Mucosa of descending colon (tissue), 3 donors: ENCODE measurements at regions not wholly inside any gene's neighbourhood (a gene's known extent, or its start where the extent isn't known, plus 50 kb on each side); places are given as distances from the start of the nearest gene placed in this dataset.

ENCODE experiments used
- ATAC-seq: fragments of 200-7000 bp; cut with Tn5 transposase; one replicate; pipeline ENCODE4 v1.9.1; 2020; ENCODE audit warnings: mild to moderate bottlenecking, moderate library complexity
- DNase-seq, 3 donors: peaks; one replicate each; pipeline ENCODE4 v3.0.0-alpha.2; 2020
- H3K36me3 ChIP-seq: fragments of 200-600 bp; one replicate; pipeline ENCODE4 v1.8.0; 2021; ENCODE audit warnings: low read depth, mild to moderate bottlenecking
- H3K4me1 ChIP-seq: fragments of 200-600 bp; one replicate; pipeline ENCODE4 v1.8.0; 2021; ENCODE audit warnings: low read depth, mild to moderate bottlenecking
- H3K4me3 ChIP-seq: fragments of 200-600 bp; one replicate; pipeline ENCODE4 v1.8.0; 2021; ENCODE audit warnings: mild to moderate bottlenecking
- H3K9me3 ChIP-seq: fragments of 200-600 bp; one replicate; pipeline ENCODE4 v1.8.0; 2021; ENCODE audit warnings: mild to moderate bottlenecking
- intact Hi-C, 2 donors: fragments of 100-400 bp; cut with DNase I in 1 of 2; cut with micrococcal nuclease in 1 of 2; formaldehyde crosslinking; loops; one replicate each; pipeline versions ENCODE4 v1.11.0 to v1.11.1; 2022; cut with DNase I, micrococcal nuclease
- TF ChIP-seq, protein P1 (sequence below): fragments of 200-600 bp; IDR thresholded peaks from one replicate; pipeline ENCODE4 v1.8.0; 2022; ENCODE audit warnings: antibody characterized with exemption, mild to moderate bottlenecking
- donor health status: DM: no; HTN: no; CAD: no; lungs with moderate emphysema.
- donor health status: DM: no; HTN: no; CAD: no.
- donor health status: DM: no; HTN: yes; CAD: no.

DNA sequence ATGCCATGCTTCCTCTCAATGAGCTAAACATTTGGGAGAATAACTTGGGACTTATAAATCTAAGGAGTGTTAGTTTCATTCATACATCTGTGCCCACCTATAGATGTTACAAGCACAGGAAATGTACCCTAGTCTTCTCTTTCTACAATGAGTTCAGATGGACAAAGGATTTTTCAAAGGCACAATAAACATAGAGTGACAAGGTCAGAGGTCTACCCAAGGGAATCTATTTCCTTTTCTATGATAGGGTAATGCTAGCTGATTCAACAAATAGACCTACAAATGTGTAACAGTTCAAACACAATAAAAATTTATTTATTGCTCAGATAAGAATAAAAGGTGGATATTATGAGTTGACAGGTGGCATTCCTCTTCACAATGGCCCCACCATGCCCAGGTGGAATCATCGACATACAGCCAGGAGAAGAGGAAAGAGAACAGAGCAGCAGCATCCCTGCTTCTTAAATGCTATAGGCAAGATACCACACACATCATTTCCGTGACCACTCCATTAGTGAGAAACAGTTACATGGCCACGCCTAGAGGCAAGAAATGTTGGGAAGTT lies 421.8 kb downstream of the HNRNPD start:
- no peak for DNase-seq
- TF ChIP-seq, protein P1, sequence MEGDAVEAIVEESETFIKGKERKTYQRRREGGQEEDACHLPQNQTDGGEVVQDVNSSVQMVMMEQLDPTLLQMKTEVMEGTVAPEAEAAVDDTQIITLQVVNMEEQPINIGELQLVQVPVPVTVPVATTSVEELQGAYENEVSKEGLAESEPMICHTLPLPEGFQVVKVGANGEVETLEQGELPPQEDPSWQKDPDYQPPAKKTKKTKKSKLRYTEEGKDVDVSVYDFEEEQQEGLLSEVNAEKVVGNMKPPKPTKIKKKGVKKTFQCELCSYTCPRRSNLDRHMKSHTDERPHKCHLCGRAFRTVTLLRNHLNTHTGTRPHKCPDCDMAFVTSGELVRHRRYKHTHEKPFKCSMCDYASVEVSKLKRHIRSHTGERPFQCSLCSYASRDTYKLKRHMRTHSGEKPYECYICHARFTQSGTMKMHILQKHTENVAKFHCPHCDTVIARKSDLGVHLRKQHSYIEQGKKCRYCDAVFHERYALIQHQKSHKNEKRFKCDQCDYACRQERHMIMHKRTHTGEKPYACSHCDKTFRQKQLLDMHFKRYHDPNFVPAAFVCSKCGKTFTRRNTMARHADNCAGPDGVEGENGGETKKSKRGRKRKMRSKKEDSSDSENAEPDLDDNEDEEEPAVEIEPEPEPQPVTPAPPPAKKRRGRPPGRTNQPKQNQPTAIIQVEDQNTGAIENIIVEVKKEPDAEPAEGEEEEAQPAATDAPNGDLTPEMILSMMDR = no peak
- intact Hi-C loops = no loop called here
- Histone ChIP-seq H3K4me1 (no peaks in the 10 kb centered on the region), H3K9me3 (no peaks in the 10 kb centered on the region), H3K36me3 (no peaks in the 10 kb centered on the region), H3K4me3 (no peak overlapping the region)
- no peak for ATAC-seq

DNA sequence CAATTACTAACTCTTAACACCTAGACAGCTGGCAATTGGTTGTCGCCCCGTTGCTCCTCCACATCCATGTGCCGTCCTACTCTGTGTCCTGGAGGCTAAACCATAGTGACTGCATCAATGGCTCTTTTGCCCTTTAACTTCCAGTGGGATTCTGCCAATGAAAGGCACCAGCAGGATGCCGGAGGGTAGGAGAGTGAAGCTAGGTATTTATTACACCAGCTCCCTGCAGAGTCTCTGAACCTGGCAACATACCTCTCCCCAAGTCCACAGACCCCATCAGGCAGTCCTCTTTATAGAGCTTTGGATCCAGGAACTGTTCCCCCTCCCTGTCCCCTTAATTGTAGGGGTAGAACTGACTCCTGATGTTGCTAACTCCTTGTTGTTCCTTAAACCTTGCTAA lies 426.8 kb downstream of the HNRNPD start:
- DNase-seq (no peak), ATAC-seq (no peak)
- H3K4me1 ChIP-seq = no peaks in the 10 kb centered on the region
- TF ChIP-seq, protein P1 = no peak
- H3K9me3 ChIP-seq = no peaks in the 10 kb centered on the region
- H3K36me3 ChIP-seq = no peaks in the 10 kb centered on the region
- intact Hi-C loops = no loop called here
- no peak overlapping the region for H3K4me3 ChIP-seq

DNA sequence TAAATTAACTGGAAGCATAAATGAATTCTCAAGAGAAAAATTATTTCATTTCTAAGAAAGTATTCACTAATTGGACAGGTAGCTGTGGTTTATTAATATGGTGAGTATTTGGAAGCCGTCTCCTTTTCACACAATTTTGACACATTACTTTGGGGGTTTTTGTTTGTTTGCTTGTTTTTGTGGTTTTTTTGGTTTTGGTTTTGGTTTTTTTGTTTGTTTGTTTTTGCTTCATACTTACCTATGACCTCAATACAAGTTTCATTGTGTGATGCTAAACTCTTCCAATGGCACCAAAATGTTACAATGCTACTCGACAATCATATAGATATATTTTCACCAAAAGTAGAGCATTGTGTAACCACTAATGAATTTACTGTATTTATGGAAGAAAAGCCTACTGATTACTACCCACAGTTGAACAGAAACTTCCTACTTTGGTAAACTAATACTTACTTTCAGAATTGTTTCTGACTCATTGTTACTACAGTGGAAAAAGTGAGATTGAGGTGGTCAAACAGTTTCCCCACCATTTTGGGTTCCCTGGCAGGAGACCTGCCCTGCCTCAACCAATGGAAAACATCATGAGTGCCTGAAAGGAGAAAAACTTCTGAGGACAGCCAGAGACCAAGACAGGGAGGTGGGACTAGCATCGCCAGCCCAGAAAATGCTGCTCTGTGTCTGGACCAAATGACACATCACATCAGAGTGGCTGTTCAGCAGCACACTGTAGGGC lies 443.1 kb downstream of the HNRNPD start:
- intact Hi-C loops = no loop called here
- Histone ChIP-seq H3K36me3 (no peaks in the 10 kb centered on the region), H3K4me3 (no peak overlapping the region), H3K4me1 (no peaks in the 10 kb centered on the region), H3K9me3 (no peaks in the 10 kb centered on the region)
- TF ChIP-seq, protein P1 = no peak
- ATAC-seq (no peak), DNase-seq (no peak)

DNA sequence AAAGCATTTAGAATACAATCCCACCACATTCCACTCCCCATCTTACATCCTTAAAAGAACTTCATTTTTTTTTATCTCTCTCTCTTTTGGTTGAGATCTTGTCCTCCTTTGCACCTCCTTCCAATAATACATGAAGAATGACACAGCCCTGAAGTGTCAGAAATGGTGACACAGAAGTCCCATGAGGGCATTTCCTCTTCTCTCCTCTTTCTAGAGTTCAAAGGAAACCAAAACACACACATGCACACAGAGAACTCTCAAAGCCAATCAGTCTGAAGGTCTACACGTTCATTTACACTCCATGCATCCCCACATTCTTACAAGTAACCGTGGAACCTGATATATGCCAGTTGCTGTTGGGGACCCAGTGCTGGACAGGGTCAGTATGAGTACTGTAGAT lies 450.7 kb downstream of the HNRNPD start:
- ATAC-seq (no peak), DNase-seq (no peak)
- no peaks in the 10 kb centered on the region for H3K9me3 ChIP-seq
- H3K4me3 ChIP-seq = no peak overlapping the region
- TF ChIP-seq, protein P1 = no peak
- H3K4me1 ChIP-seq = no peaks in the 10 kb centered on the region
- no peaks in the 10 kb centered on the region for H3K36me3 ChIP-seq
- intact Hi-C loops = no loop called here

DNA sequence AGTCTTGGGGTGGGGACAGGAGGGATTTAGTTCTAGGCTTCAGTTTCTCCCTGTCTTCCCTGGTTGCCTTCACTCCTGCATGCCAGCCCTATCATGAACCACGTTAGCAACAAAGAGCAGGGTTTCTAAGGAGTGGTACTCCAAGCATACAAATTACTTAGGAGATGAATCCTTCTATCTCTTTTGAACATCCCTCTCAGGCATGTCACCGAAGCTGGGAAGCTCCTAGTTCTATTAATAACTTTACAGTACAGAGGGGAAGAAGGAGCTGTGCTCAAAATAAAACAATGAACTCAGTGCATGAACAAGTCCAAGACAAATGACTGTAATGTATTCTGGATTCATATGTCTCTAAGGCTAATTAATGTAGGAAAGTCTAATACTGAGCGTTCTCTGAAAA lies 450.6 kb upstream of the RASGEF1B start:
- ATAC-seq (no peak), DNase-seq (no peak)
- intact Hi-C loops = no loop called here
- Histone ChIP-seq H3K4me3 (no peak overlapping the region), H3K36me3 (no peaks in the 10 kb centered on the region), H3K9me3 (no peaks in the 10 kb centered on the region), H3K4me1 (no peaks in the 10 kb centered on the region)
- TF ChIP-seq, protein P1 = no peak
